Progenitor cell of endocrine pancreas (in vitro differentiated cells): ENCODE measurements at regions not wholly inside any gene's neighbourhood (a gene's known extent, or its start where the extent isn't known, plus 50 kb on each side); places are given as distances from the start of the nearest gene placed in this dataset.

Experiments used
- DNase-seq: peaks from one replicate; pipeline ENCODE4 v3.0.0; 2021; ENCODE audit warnings: low spot score; ENCODE audit not compliant: unreplicated experiment
- H3K27ac Mint-ChIP-seq: 2 replicates; pipeline ENCODE4 v1.8.0; 2021; ENCODE audit warnings: mild to moderate bottlenecking, moderate library complexity, mixed read lengths
- H3K27me3 Mint-ChIP-seq: 2 replicates; pipeline ENCODE4 v1.8.0; 2021; ENCODE audit warnings: mixed read lengths
- H3K36me3 Mint-ChIP-seq: 2 replicates; pipeline ENCODE4 v1.8.0; 2022; ENCODE audit warnings: mixed read lengths; ENCODE audit not compliant: insufficient read depth
- H3K4me1 Mint-ChIP-seq: 2 replicates; pipeline ENCODE4 v1.8.0; 2021; ENCODE audit warnings: low read depth, mixed read lengths
- H3K4me3 Mint-ChIP-seq: 2 replicates; pipeline ENCODE4 v1.8.0; 2021; ENCODE audit warnings: low read depth, mild to moderate bottlenecking, moderate library complexity, mixed read lengths
- H3K9me3 Mint-ChIP-seq: 2 replicates; pipeline ENCODE4 v1.8.0; 2021; ENCODE audit warnings: low read depth, mixed read lengths
- TF ChIP-seq, protein P1 (sequence below): fragments of 200-600 bp; sonication (generic); IDR thresholded peaks from one replicate; pipeline ENCODE4 v1.5.0; 2021; ENCODE audit warnings: antibody characterized with exemption, mild to moderate bottlenecking; ENCODE audit not compliant: unreplicated experiment

- no peak overlapping the region for H3K4me3 Mint-ChIP-seq
- no peaks in the 10 kb centered on the region for H3K36me3 Mint-ChIP-seq
- no peak overlapping the region for H3K27ac Mint-ChIP-seq
- peaks cover 2% of the 10 kb centered on the region for H3K4me1 Mint-ChIP-seq
- H3K27me3 Mint-ChIP-seq = no peaks in the 10 kb centered on the region
- DNase-seq = no peak
- peaks cover 7% of the 10 kb centered on the region for H3K9me3 Mint-ChIP-seq
- TF ChIP-seq, protein P1, sequence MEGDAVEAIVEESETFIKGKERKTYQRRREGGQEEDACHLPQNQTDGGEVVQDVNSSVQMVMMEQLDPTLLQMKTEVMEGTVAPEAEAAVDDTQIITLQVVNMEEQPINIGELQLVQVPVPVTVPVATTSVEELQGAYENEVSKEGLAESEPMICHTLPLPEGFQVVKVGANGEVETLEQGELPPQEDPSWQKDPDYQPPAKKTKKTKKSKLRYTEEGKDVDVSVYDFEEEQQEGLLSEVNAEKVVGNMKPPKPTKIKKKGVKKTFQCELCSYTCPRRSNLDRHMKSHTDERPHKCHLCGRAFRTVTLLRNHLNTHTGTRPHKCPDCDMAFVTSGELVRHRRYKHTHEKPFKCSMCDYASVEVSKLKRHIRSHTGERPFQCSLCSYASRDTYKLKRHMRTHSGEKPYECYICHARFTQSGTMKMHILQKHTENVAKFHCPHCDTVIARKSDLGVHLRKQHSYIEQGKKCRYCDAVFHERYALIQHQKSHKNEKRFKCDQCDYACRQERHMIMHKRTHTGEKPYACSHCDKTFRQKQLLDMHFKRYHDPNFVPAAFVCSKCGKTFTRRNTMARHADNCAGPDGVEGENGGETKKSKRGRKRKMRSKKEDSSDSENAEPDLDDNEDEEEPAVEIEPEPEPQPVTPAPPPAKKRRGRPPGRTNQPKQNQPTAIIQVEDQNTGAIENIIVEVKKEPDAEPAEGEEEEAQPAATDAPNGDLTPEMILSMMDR = no peak
Measured at GRCh38 chr11:90723475-90723874, 500.6 kb upstream of the CHORDC1 start.

GRCh38 chr11:90722552-90723190, 499.8 kb upstream of the CHORDC1 start:
- DNase-seq = no peak
- TF ChIP-seq, protein P1 = no peak
- Mint-ChIP-seq H3K4me3 (no peak overlapping the region), H3K4me1 (peaks cover 2% of the 10 kb centered on the region), H3K36me3 (no peaks in the 10 kb centered on the region), H3K27me3 (no peaks in the 10 kb centered on the region), H3K9me3 (peaks cover 7% of the 10 kb centered on the region), H3K27ac (no peak overlapping the region)

GRCh38 chr11:90717522-90717921, 494.7 kb upstream of the CHORDC1 start:
- no peaks in the 10 kb centered on the region for H3K27me3 Mint-ChIP-seq
- H3K9me3 Mint-ChIP-seq = peaks cover 25% of the 10 kb centered on the region
- no peak overlapping the region for H3K4me3 Mint-ChIP-seq
- no peaks in the 10 kb centered on the region for H3K36me3 Mint-ChIP-seq
- no peaks in the 10 kb centered on the region for H3K4me1 Mint-ChIP-seq
- no peak for DNase-seq
- TF ChIP-seq, protein P1 = no peak
- H3K27ac Mint-ChIP-seq = no peak overlapping the region

- no peak for DNase-seq
- no peak overlapping the region for H3K4me3 Mint-ChIP-seq
- H3K4me1 Mint-ChIP-seq = peaks cover 8% of the 10 kb centered on the region
- TF ChIP-seq, protein P1 = no peak
- H3K27ac Mint-ChIP-seq = no peak overlapping the region
- no peaks in the 10 kb centered on the region for H3K9me3 Mint-ChIP-seq
- no peaks in the 10 kb centered on the region for H3K36me3 Mint-ChIP-seq
- peaks cover 15% of the 10 kb centered on the region for H3K27me3 Mint-ChIP-seq
Measured at GRCh38 chr11:90705661-90706060, 482.8 kb upstream of the CHORDC1 start.

DNA sequence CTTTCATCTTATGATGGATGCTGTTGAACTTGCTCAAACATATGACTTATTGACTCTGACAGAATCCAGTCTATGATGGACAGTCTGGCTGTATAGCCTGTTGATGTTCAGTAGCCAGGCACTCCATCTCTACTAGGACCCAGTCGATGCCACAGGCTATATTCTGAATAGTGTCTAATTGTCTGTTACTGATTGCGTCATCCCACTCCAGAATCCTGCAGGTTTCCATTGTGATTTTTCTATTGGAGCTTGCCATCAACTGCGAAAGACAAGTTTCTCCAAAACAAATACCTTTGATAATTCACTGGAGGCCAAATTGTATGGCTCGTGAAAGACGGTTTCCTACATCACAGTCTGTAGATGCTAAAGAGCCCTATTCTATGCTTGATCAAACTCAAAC, 481.7 kb upstream of the CHORDC1 start:
- peaks cover 7% of the 10 kb centered on the region for H3K4me1 Mint-ChIP-seq
- no peak for DNase-seq
- no peak overlapping the region for H3K27ac Mint-ChIP-seq
- no peaks in the 10 kb centered on the region for H3K9me3 Mint-ChIP-seq
- H3K4me3 Mint-ChIP-seq = no peak overlapping the region
- TF ChIP-seq, protein P1 = no peak
- no peaks in the 10 kb centered on the region for H3K36me3 Mint-ChIP-seq
- peaks cover 15% of the 10 kb centered on the region for H3K27me3 Mint-ChIP-seq
